ENCODE measurements at regions not wholly inside any gene's neighbourhood (a gene's known extent, or its start where the extent isn't known, plus 50 kb on each side); places are given as distances from the start of the nearest gene placed in this dataset.
"Not testable (repeated sequence)": the region's sequence is repeated elsewhere in the genome, so short reads cannot be mapped to it uniquely, and the experiment has no call there.

DNA sequence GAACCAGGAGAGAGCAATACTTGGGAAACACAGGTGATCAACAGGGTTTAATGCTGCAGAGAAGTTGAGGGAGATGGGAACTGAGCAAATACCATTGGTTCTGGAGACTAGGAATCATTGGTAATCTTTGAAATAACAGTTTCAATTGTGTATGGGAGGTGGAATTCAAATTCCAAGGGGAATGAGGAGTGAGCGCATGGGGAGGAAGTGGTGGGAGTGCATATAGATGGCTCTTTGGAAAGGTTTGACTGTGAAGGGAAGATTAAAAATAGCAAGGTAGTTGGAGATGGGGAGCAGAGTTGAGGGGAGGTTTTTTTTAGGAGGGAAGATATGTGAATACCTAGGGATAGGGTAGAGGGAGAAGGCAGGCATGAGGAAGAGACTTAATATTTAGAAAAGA, 51.1 kb upstream of the ROPN1 start:
- in situ Hi-C loops (cut with MboI; ENCODE audit: low sequenced_read_pairs) = no loop called here

DNA sequence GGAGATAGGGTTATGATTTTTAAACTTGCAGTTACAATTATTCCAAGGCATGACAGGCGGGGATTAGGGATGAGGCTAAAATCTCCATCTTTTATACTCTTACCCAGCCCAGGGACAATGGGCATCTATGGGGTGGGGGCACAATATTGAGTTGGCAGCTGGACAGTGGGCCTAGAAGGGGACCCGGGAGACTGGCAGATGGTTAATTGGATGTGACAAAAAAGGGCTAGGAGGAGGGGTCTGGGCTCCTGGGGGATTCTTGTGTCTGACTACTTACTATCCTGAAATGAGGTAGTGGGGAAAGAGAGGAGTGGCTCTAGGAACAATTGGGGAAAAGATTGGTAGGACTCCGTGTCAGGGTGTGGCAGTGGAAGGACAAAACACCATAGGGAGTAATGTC, 53.0 kb upstream of the ROPN1 start:
- in situ Hi-C loops (cut with MboI; ENCODE audit: low sequenced_read_pairs) = no loop called here

DNA sequence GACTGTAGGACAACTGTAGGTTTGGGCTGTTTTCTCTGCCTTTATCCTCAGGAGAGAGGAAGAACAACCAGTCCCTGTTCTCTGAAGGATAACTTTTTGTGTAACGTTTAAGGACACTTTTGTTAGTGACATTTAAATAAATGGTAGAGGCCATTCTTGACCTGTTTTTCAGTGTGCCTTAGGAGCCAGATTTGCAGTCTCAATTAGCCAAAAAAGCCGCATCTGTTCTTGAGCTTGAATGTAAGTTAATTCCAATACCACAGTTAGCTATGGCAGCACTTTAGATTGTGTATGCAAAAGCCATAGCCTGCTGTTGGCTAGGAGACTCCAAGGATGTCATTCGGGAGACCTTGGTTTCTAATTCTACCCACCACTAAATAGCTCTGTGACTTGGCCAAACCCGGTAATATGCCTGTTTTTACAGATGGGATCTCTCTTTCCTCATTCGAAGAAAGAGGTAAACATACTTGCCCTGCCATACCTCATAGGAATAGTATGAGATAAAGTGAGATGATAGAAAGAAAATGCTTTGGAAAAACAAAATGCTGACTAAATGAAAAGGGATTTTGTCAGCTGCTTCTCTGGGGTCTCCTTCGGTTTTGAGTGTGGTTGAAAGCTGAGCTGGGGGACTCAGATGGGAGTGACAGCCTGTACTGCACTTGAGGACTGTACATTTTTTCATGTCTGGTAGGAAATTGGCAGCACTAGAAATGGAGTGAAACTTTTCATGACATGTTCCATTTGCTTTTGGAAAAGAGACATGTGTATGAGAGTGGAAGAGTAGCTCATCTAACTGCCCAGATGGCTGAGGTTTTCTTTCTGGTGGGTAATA, 57.3 kb upstream of the ROPN1 start:
- in situ Hi-C loops (cut with MboI; ENCODE audit: low sequenced_read_pairs) = no loop called here

DNA sequence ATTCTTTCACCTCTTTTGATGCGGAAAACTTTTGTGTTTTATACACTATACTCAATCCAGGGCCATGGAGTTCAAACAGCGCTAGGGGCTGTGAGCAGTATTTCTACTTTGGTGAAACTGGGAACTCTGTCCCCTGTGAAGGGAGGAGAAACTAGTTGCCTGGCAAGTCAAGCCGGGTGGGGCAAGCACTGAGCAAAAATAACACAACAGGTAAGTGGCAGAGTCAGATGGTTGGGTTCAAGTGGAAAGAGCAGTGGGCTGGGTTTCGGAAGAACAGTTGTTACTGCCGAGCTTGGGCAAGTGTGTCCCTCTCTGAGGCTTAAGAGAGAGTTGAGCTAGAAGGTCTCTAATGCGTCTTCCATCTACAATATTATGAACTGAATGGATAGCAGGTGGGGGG, 59.7 kb upstream of the ROPN1 start:
- in situ Hi-C loops (cut with MboI; ENCODE audit: low sequenced_read_pairs) = no loop called here

DNA sequence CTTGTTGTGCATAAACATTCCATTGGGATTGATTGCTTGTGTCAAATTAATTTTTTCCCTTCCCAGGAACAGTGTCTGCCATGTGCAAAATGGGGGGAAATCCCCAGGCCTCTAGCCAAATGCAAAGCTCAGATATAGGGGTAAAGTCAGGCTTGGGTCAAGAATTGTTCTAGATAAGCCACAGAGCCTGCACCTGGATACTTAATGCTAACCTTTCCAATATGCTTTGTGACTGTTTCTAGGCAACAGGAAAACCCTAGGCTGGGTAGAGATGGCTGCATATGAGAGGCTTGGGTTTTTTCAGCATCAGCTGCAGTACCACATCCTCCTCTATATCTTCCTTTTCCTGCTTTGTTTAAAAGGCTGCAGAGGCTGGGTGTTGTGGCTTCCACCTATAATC, 61.9 kb upstream of the ROPN1 start:
- in situ Hi-C loops (cut with MboI; ENCODE audit: low sequenced_read_pairs) = no loop called here

DNA sequence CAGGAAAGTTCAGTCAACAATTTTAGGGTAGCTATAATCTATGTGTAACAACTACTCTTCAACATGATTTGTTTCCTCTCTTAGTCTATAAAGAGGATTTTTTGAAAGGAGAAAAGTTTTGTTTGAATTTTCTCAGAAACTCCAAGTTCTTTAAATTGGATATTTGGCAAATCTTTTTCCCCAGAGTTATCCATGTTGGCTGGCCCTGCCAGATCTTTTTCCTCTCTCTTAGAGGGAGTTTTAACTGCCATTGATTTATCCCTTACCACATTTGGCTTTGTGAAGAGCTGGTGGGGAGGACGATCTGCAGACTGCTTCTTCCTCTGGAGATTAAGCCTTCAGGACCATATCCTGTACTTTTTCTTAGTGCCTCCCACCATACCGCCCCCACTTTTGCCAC, 64.9 kb upstream of the ROPN1 start:
- in situ Hi-C loops (cut with MboI; ENCODE audit: low sequenced_read_pairs) = no loop called here

DNA sequence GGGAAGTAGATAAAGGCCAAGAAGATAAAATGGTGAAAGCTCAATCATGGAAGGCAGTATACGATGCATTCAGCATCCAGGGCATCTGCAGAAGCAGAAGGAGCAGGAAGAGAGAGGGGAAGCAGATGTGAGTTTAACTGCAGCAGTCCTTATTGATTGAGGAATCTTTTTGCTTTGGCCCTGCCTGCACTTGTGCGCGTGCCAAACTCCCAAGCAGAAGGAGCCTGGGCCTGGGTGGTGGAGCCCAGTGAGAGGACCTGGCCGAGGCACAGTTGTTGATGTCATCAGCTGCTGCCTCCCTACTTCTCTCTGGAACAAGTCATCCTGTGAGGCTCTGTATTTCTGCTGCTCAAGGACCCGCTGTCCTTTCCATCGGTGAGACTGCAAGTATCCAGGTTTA, 65.5 kb upstream of the ROPN1 start:
- in situ Hi-C loops (cut with MboI; ENCODE audit: low sequenced_read_pairs) = no loop called here

DNA sequence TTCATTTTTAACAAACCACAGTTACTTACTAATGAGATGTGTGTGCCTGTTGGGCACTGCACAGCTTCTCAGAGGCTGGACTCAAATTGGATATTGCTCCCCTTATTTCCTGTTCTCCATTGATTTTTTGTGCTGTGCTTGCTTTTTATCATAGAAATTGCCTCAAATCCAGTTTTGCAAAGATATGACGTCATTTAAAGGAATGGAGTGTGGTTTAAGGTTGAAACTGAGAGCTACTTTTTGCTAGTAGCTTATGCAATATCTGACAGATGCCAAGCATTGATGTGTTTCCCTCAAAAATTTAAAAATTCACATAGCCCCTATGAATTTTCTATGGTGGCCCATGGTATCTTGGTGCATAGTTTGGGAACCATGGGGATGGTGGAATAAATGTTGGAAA, 67.7 kb upstream of the ROPN1 start:
- in situ Hi-C loops (cut with MboI; ENCODE audit: low sequenced_read_pairs) = no loop called here

DNA sequence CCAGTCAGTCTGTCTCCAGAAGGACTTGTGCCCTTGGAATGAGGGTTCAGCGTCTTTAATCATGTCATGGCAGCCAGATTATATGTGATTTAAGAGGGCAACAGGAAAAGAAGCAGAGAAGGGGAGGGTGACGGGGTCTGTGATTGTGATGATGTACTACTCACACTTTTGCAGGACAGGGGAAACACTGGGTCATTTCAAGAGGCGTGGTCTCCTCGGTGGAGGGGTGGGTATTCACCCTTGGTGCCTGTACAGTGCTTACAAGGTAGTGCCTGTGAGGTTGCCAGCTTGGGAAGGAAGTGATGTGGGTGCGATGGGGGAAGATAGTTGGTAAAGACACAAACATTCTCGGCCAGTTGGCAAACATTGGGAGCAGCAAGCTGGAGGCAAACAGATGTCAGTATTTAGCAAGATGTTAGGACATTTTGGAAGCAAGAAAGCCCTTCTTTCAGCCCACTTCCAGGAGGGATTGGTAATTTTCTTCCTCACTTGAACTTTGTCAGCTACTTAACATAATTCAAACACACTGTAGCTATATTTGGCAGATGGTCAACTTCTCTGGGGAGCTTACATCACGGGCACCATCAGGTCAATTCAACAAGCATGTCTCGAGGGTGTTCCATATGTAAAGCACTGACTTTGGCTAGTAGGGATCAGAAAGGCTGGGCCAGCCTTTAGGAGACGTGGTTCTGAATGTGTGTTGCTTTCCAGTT, 71.4 kb upstream of the ROPN1 start:
- in situ Hi-C loops (cut with MboI; ENCODE audit: low sequenced_read_pairs) = no loop called here

DNA sequence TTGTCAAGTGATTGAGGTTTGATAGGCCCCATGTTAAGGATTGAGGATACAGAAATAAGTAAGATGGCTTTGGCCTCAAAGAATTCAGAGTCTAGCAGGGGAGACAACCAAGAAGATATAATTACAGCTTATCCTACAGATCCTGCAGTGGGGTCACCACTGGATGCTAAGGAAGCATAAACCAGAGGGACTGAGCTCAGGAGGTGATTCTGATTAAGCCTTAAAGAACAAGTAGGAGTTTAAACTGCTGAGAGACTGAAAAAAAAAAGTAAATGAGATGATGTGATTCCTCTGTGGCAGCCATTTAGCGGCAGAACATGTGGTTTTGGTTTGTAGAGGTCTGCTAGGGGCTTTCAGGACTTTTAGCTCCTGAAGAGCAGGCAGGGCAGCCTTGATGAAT, 72.1 kb upstream of the ROPN1 start:
- in situ Hi-C loops (cut with MboI; ENCODE audit: low sequenced_read_pairs) = no loop called here

DNA sequence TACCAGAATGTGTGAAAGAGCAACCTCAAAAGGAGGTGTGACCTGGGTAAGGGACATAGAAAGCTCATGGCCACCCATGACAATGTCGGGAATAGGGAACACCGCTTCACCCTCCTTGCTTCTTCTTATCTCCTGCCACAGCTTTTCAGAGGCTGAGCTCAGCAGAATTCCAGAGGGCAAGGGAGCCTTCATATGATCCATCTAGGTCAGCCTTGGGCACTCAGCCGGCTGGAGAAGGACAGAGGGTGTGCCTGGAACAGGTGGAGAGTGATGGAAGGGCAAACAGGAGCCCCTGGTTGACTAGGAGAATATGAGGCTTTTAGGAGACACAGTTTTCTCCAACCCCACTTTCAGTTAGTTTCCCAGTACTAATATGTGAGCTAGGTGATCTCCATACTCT, 74.6 kb upstream of the ROPN1 start:
- in situ Hi-C loops (cut with MboI; ENCODE audit: low sequenced_read_pairs) = not testable (repeated sequence)

DNA sequence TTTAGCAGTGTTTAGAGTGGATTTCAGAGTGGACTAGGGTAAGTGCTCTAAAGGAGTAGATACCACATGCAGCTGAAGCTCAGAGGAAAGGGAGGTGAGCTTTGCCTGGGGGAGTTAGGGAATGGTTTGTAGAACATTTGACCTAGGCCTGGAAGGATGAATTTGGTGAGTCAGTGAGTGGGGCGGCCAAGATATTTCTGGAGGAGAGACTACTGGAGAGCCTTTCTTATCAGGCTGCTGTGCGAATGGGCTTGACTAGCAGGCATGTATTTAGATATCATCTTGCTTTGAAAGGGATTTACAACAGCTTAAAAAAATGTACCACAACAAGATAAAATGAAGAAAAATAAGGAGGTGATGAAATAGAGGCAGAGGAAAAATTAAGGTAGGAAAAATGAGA, 77.8 kb upstream of the ROPN1 start:
- in situ Hi-C loops (cut with MboI; ENCODE audit: low sequenced_read_pairs) = not testable (repeated sequence)

DNA sequence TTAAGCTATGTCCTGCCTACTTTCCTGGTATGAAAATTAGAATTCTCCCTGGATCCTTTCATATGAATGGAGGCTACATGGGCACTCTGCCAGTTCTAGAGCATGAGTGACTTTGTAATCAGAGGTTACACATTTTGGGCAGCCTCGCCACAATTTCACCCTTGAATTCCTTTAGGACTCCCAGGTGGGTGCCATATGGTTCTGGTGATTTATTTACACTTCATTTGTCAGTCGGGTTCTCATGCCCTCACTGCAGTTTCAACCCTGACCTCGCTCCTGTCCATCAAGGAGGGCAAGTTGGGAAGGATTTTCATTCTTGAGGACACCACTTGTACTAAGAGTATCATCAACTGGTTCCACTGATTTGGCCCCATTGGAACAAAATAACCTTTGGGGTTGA, 83.2 kb upstream of the ROPN1 start:
- in situ Hi-C loops (cut with MboI; ENCODE audit: low sequenced_read_pairs) = not testable (repeated sequence)

DNA sequence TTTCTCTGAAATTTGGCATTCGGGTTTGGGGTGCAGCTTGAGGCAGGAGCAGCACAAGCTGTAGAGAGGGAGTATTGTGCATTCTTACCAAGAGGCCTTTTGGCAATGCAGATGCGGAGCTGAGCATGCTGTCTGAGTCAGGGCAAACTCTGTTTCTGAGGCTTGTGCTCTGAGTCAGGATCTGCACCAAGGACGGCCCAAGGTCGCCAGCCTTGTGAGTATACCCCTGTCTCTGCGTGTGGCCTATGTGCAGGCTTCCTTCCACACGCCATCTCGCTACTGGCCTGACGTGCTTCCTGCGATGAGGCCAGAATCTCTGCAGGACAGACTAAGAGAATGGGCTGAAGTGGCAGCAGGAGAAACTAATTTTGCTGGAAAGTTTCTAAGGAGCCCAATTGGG, 83.8 kb upstream of the ROPN1 start:
- in situ Hi-C loops (cut with MboI; ENCODE audit: low sequenced_read_pairs) = no loop called here

DNA sequence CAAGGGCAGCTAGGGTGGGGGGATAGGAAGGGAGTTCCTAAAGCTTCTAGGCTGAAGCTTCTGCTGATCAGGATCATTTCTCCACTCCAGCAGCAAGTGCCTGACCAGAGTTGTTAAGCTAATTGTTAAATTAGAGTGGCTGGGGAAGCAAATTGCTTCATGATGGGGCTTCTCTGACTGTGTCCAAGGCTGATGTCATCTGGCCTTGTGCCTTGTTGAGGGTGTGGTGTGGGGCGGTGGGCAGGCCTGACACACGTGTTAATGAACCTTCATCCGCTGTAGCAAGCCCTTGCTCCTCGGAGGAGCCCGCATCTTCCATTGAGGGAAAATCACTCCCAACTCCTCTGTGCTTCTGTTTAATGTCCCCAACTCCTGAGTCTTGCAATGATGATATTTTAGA, 84.3 kb upstream of the ROPN1 start:
- in situ Hi-C loops (cut with MboI; ENCODE audit: low sequenced_read_pairs) = no loop called here

DNA sequence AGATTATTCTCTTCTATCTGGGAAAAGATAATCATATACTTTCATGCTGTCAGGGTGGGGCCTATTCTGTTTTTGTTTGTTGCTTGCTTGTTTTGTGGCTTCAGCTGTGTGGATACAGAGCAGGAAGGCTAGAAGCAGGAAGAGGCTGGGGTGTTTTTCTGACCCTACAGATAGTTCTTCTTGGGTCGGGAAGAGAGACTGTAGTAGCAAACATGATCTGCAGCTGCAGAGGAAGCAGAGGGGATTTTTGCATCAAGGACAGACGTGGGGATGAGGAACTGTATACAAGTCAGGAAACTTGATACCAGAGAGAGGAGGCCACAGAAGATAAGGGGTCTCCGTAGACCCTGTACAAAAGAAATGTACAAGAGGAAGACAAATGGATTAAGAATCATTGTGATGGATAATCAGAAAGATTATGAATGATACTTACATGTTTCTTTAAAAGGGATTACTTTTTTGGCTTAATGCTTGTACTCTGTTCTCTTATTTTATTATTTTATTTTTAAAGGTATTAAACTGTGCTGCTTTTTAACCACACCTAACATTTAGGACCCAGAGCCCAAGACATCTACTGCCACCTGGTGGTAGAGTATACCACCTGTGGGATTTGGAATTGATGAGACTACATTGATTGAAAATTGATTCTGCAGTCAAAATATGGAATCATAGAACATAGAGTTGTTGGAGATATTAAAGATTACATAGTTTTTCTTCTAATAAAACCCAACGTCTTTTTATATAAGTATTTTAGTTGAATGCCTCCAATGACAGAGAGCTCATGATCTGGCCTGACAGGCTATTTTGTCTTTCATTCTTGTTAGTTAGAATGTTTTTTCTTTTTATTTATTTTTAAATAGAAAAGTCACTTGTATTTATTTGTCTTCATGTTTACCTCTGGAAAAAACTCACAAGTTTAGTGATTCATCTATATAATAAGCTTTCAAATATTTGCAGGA, 87.3 kb upstream of the ROPN1 start:
- in situ Hi-C loops (cut with MboI; ENCODE audit: low sequenced_read_pairs) = no loop called here

DNA sequence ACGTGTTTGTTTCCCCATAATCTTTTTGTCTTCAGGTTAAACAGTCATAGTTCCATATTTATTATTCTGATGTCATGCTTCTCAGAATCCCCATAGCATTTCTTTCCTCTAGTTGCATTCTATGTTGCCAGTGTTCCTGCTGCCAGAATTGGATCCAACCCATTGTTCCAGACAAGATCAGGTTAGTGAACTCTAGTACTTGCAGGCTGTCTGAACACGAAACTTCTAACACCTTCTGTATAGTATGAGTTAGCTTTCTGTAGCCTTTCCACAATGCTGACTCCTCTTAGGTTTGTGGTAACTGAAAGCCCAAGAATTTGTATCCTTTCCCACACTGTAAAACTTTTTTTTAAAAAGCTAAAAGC, 88.0 kb upstream of the ROPN1 start:
- in situ Hi-C loops (cut with MboI; ENCODE audit: low sequenced_read_pairs) = no loop called here

DNA sequence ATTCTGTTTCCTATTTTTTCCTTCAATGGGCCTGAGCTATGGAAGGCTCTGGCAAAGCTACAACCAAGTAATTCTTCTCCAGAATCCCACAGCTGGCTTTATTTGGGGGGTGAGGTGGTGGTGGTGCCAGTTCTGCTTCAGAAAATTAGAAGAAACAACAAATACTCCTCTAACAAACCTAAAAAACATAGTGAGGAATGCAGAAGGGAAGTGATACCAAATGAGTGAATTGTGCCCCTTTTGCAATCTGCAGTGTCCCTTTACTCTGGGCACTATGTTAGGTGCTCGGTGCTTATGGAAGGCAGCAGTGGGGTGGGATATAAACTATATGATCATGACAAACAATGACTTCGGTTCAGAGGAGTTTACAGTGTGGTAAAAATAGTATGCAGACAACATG, 90.4 kb upstream of the ROPN1 start:
- in situ Hi-C loops (cut with MboI; ENCODE audit: low sequenced_read_pairs) = no loop called here

DNA sequence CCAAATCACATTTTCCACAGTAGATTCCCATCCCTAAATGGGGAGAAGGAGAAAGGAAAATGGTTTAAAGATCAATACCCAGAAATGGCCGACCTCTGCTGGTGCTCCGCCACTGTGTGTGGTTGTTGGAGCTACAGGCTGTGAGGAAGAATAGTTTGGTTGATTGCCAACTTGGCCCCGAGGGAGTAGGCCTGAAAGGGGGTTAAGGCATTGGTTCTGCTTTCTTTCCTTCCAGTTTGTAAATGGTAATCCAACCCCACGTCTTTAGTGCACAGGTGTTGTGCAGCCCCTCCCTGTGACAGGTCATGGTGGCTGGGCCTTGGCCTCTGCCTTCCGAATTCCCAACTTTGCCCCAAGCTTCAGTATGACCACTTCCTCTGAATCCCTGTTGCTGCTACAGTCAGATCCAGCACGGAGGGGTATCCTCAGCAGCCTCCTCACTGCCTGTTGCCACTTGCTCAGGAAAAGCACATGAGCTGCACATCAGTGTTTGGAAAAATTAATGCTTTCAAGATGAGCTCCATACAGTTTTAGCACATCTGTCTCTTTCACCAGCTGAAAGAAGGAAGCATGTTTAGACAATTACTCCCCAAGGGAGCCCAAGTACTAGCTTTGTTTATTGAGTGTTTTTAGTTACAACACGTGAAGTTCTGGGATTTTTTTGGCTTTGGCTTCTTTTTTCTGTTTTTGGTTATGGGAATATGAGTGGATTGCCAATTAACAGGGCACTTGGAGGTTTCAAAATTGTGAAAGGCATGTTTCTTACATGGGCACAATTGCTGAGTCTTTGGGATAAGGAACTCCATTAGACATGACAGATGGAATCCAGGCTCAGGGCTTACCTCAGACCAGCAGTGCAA, 92.3 kb upstream of the ROPN1 start:
- in situ Hi-C loops (cut with MboI; ENCODE audit: low sequenced_read_pairs) = no loop called here

DNA sequence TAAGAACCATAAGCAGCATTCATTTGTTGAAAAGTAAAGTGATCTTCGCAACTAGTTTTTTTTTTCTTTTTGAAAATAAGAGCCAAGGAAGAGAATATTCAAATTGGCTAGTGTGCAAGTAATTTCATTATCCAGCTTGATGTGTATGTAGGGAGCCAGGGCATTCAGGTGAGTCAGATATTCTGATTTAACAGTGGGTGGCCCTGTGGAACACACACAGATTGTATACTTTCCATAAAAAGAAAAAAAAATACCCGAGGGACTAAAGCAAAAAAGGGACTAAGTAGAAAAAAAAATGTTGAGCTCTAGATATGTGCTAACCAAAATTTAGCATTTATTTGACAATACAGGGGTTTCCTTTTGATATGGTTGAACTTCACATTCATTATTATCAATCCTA, 96.9 kb upstream of the ROPN1 start:
- in situ Hi-C loops (cut with MboI; ENCODE audit: low sequenced_read_pairs) = no loop called here

DNA sequence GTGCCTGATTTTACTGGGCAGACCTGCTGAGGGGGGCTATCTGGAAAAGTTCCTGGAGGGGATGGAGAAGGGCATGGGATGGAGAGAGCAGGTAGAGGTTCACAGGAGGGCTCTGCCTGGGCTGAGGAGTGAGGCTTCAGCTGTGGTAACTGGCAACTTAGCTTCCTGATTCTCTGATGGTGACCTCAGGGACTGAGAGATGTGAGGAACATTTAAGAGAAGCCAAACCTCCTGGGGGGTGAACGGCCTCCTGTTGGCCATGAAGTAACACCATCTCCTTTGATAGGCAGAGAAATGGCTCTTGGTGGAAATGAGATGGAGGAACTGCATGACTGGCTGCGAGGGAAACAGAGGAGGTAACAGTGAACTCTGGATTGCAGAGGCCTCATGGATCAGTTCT, 97.3 kb upstream of the ROPN1 start:
- in situ Hi-C loops (cut with MboI; ENCODE audit: low sequenced_read_pairs) = no loop called here
